ENCODE measurements at regions not wholly inside any gene's neighbourhood (a gene's known extent, or its start where the extent isn't known, plus 50 kb on each side); places are given as distances from the start of the nearest gene placed in this dataset.

DNA sequence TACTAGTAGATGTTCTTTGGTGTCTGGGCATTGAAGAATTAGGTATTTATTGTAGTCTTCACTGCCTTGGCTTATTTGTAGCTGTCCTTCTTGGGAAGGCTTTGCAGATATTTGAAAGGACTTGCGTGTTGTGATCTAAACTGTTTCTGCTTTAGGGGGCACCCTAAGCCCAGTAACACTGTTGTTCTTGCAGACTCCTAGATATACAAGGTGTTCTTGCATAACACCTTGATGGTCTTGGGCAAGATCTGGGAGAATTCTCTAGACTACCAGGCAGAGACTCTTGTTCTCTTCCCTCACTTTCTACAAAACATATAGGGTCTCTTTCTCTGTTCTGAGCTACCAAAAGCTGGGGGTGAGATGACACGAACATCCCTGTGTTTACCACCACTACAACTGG is 179.1 kb downstream of the FAM170A start:
- no peak overlapping the region for H2AFZ ChIP-seq (ENCODE audit: low read depth, low read length)
- no peaks in the 10 kb centered on the region for H3K36me3 ChIP-seq (ENCODE audit: insufficient read depth, low read length)
- peaks cover 9% of the 10 kb centered on the region for H3K4me1 ChIP-seq (ENCODE audit: insufficient read depth, low read length)

DNA sequence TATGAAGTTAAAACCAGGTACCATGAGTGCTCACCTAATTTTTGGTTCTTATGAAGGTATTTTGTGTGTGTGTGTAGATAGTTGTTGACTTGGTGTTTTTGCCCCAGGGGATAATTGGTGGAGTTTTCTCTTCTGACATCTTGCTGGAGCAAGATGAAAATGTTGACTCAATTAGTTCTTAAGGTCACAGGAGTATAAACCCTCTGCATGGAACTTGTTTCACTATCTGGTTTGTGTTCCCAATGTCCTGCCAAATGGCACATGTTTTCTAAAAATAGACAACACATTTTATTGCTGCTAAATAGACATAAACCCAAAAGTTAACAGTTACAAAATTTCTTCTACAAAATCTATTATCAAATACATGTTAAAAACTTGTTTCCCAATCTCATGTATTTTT is 180.9 kb downstream of the FAM170A start:
- no peaks in the 10 kb centered on the region for H3K27me3 ChIP-seq (ENCODE audit: insufficient read depth, low read length)
- H3K4me1 ChIP-seq (ENCODE audit: insufficient read depth, low read length) = peaks cover 11% of the 10 kb centered on the region
- peaks cover 11% of the 10 kb centered on the region for H3K9me3 ChIP-seq (ENCODE audit: low read length)
- H2AFZ ChIP-seq (ENCODE audit: low read depth, low read length) = no peak overlapping the region
- no peaks in the 10 kb centered on the region for H3K36me3 ChIP-seq (ENCODE audit: insufficient read depth, low read length)
- H3K4me3 ChIP-seq (ENCODE audit: low read length) = no peak overlapping the region

More for the DNA sequence above, 179.1 kb downstream of the FAM170A start:
- Histone ChIP-seq H3K4me3 (ENCODE audit: low read length) (no peak overlapping the region), H3K27me3 (ENCODE audit: insufficient read depth, low read length) (no peaks in the 10 kb centered on the region), H3K9me3 (ENCODE audit: low read length) (peaks cover 11% of the 10 kb centered on the region)

DNA sequence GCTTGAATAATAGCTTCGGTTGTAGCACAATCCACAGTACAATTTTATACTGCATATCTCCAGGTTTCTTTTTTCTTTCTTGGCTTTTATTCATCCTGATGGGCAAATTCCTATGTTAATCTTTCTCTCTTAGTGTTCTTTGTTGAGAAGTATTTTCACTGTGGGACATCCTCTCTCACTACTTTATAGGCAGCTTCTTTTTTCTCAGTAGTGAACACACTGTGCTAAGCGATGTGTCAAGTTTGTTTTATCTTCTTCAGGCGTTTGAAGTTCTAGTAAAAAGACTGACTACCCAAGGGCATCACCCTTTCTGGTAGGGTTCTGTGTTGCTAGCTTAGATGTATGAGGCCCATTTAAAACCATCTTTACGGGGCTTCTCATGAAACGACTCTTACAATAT is 182.1 kb downstream of the FAM170A start:
- peaks cover 11% of the 10 kb centered on the region for H3K9me3 ChIP-seq (ENCODE audit: low read length)
- no peak overlapping the region for H2AFZ ChIP-seq (ENCODE audit: low read depth, low read length)
- peaks cover 11% of the 10 kb centered on the region for H3K4me1 ChIP-seq (ENCODE audit: insufficient read depth, low read length)
- H3K36me3 ChIP-seq (ENCODE audit: insufficient read depth, low read length) = no peaks in the 10 kb centered on the region
- H3K4me3 ChIP-seq (ENCODE audit: low read length) = no peak overlapping the region
- no peaks in the 10 kb centered on the region for H3K27me3 ChIP-seq (ENCODE audit: insufficient read depth, low read length)

DNA sequence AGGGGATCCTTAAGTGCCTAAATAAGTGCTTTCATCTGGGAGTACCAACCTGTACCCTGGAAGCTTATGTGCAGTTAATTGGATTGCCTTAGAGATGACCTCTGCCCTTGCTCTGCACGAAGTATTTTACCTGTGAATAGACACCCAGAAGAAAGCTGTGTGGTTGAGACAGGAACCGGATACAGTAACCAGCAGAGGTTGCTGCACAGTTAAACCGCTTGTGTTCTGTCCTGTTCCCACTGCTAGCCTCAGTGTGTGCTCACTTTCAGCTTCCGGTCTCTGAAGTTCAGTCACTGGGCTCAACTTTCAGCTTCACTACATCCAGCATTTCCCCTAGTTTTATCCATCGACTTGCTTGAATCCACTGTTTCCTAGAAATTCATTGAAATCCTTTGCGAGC is 185.3 kb downstream of the FAM170A start:
- H2AFZ ChIP-seq (ENCODE audit: low read depth, low read length) = no peak overlapping the region
- no peaks in the 10 kb centered on the region for H3K36me3 ChIP-seq (ENCODE audit: insufficient read depth, low read length)
- H3K4me3 ChIP-seq (ENCODE audit: low read length) = no peak overlapping the region
- peaks cover under 1% of the 10 kb centered on the region for H3K9me3 ChIP-seq (ENCODE audit: low read length)
- H3K27me3 ChIP-seq (ENCODE audit: insufficient read depth, low read length) = no peaks in the 10 kb centered on the region
- H3K4me1 ChIP-seq (ENCODE audit: insufficient read depth, low read length) = peaks cover 11% of the 10 kb centered on the region

DNA sequence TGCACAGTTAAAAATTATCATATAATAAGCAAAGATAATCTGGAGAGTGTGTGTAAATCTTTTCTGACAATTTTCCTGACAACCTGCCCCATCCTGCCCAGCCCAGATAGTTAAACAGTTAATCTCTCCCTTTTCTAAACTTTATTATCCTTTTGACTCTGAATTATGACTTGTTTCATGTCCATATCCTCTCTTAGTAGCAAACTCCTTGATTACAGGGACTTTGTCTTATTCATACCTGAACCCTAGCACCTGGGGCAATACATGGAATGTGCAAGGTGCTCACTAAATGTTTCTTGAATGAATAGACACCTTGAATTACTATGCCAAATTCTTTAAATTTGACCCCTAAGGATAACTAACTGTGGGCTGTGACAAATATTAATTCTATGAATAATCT is 186.7 kb downstream of the FAM170A start:
- peaks cover 9% of the 10 kb centered on the region for H3K4me1 ChIP-seq (ENCODE audit: insufficient read depth, low read length)
- no peak overlapping the region for H2AFZ ChIP-seq (ENCODE audit: low read depth, low read length)
- H3K4me3 ChIP-seq (ENCODE audit: low read length) = no peak overlapping the region
- H3K27me3 ChIP-seq (ENCODE audit: insufficient read depth, low read length) = no peaks in the 10 kb centered on the region
- H3K36me3 ChIP-seq (ENCODE audit: insufficient read depth, low read length) = no peaks in the 10 kb centered on the region
- no peaks in the 10 kb centered on the region for H3K9me3 ChIP-seq (ENCODE audit: low read length)

DNA sequence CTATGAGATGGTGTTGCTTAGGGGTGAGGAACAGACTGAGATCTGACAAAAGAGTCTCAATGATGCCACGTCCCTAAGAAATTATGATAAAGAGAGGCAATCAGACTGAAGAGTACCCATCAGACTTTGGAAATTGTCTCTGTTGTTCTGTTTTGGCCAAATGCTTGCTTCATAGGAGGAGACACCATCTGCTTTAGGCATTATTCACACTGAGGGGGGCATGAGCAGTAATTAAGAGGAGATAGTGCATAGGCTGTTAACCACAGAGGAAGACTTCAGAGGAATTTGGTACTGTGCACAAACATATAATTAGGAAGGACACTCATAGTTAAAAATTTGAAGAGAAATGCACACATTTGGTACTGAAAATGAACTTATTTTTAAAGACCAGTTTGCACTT is 190.7 kb downstream of the FAM170A start:
- no peak overlapping the region for H3K4me3 ChIP-seq (ENCODE audit: low read length)
- no peaks in the 10 kb centered on the region for H3K9me3 ChIP-seq (ENCODE audit: low read length)
- no peak overlapping the region for H2AFZ ChIP-seq (ENCODE audit: low read depth, low read length)
- H3K36me3 ChIP-seq (ENCODE audit: insufficient read depth, low read length) = no peaks in the 10 kb centered on the region
- no peaks in the 10 kb centered on the region for H3K4me1 ChIP-seq (ENCODE audit: insufficient read depth, low read length)
- no peaks in the 10 kb centered on the region for H3K27me3 ChIP-seq (ENCODE audit: insufficient read depth, low read length)

DNA sequence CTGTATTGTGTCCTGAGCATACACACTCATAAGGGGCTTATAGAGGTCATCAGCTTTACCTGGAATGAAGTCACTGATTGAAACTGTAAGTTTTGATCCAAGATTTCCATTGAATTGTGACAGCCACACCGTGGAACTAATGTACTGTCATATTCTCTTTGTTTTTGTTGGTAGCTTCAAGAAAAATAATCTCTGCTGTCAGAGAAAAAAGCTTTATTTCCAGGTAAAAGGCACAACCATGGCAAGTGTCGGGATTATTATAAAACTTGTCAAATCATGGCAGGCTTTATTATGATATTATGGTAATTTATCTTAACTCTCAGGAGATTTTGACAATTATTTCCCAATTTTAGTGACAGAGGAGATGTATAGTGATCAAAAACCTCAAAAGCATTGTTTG is 191.2 kb downstream of the FAM170A start:
- Histone ChIP-seq H3K4me3 (ENCODE audit: low read length) (no peak overlapping the region), H2AFZ (ENCODE audit: low read depth, low read length) (no peak overlapping the region), H3K4me1 (ENCODE audit: insufficient read depth, low read length) (no peaks in the 10 kb centered on the region), H3K27me3 (ENCODE audit: insufficient read depth, low read length) (no peaks in the 10 kb centered on the region), H3K9me3 (ENCODE audit: low read length) (no peaks in the 10 kb centered on the region), H3K36me3 (ENCODE audit: insufficient read depth, low read length) (no peaks in the 10 kb centered on the region)

DNA sequence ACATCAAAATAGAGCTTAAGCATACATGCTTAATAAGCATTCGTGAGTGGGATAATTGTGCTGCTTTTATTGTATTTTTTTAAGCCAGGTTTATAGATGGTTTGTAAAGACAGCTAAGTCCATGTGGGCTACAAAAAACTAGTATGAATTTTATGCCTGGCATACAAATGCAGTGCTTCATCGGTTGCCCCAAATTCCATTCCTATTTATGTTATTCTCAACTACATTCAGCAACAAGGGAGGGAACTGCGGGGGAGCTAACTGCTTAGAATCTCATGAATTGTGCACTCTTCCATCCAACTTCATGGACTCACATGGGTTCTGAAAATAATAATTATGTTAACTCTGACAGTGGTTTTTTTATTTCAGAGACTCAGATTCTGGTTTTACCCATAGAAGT is 199.2 kb downstream of the FAM170A start:
- no peaks in the 10 kb centered on the region for H3K36me3 ChIP-seq (ENCODE audit: insufficient read depth, low read length)
- H3K4me3 ChIP-seq (ENCODE audit: low read length) = no peak overlapping the region
- peaks cover 14% of the 10 kb centered on the region for H3K4me1 ChIP-seq (ENCODE audit: insufficient read depth, low read length)
- H2AFZ ChIP-seq (ENCODE audit: low read depth, low read length) = no peak overlapping the region
- H3K27me3 ChIP-seq (ENCODE audit: insufficient read depth, low read length) = no peaks in the 10 kb centered on the region
- no peaks in the 10 kb centered on the region for H3K9me3 ChIP-seq (ENCODE audit: low read length)

DNA sequence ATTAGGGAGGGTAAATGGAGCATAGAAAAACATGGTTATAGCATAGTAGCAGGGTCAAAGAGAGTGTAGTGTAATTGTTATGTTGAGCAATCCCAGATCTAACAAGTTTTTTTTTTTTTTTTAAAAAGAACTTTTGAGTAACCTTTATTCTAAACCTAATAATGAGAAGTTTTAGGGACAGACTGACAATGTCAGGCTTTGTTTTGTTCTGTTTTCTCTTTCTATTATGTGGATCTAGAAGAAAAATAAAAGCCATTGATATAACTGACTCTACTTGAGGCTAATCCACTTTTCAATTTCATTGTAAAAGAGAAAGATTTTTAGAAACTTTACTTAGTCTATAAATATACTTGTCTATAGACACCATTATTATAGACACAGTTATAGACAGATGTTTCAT is 200.0 kb downstream of the FAM170A start:
- no peaks in the 10 kb centered on the region for H3K9me3 ChIP-seq (ENCODE audit: low read length)
- no peak overlapping the region for H2AFZ ChIP-seq (ENCODE audit: low read depth, low read length)
- no peak overlapping the region for H3K4me3 ChIP-seq (ENCODE audit: low read length)
- peaks cover 14% of the 10 kb centered on the region for H3K4me1 ChIP-seq (ENCODE audit: insufficient read depth, low read length)
- no peaks in the 10 kb centered on the region for H3K36me3 ChIP-seq (ENCODE audit: insufficient read depth, low read length)
- no peaks in the 10 kb centered on the region for H3K27me3 ChIP-seq (ENCODE audit: insufficient read depth, low read length)

DNA sequence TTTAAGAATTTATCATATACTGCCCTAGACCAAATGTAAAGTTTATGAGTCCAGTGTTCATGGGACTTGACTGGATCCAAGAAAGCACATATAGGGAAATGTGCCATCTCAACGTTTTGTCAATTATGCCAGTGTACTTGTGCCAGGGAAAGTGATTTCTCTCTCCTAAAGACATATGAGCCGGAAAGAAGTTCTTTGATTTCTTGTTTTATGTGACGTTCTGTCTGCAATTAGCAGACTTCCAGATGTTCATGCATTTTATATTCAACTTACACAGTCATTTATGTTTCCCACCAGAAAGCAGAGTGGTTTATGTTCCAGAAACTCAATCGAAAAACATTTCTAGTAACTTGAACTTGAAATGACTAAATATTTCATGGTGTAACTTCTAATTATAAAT is 203.8 kb downstream of the FAM170A start:
- Histone ChIP-seq H3K27me3 (ENCODE audit: insufficient read depth, low read length) (no peaks in the 10 kb centered on the region), H3K4me3 (ENCODE audit: low read length) (no peak overlapping the region), H3K4me1 (ENCODE audit: insufficient read depth, low read length) (peaks cover 13% of the 10 kb centered on the region), H3K9me3 (ENCODE audit: low read length) (no peaks in the 10 kb centered on the region), H3K36me3 (ENCODE audit: insufficient read depth, low read length) (no peaks in the 10 kb centered on the region), H2AFZ (ENCODE audit: low read depth, low read length) (no peak overlapping the region)

DNA sequence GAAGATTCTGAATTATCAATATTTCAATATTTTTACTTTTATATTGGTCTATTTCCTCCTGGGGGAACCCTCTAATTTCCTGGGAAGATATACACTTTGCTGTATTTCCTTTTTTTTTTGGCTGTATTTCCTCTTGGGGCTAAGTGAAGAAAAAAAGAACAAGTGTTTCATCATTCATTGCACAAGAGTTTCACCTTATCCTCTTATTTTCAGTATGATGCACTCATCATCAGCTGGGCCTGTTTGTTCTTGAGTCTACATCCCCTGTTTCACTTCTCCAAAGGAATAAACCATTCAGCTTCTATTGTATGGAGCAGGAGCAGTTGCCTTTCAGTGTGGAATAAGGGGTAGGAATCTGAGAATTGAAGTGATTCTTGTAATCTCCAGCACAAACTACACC is 210.8 kb downstream of the FAM170A start:
- H3K4me3 ChIP-seq (ENCODE audit: low read length) = no peak overlapping the region
- no peaks in the 10 kb centered on the region for H3K9me3 ChIP-seq (ENCODE audit: low read length)
- no peaks in the 10 kb centered on the region for H3K4me1 ChIP-seq (ENCODE audit: insufficient read depth, low read length)
- no peaks in the 10 kb centered on the region for H3K36me3 ChIP-seq (ENCODE audit: insufficient read depth, low read length)
- no peak overlapping the region for H2AFZ ChIP-seq (ENCODE audit: low read depth, low read length)
- no peaks in the 10 kb centered on the region for H3K27me3 ChIP-seq (ENCODE audit: insufficient read depth, low read length)

DNA sequence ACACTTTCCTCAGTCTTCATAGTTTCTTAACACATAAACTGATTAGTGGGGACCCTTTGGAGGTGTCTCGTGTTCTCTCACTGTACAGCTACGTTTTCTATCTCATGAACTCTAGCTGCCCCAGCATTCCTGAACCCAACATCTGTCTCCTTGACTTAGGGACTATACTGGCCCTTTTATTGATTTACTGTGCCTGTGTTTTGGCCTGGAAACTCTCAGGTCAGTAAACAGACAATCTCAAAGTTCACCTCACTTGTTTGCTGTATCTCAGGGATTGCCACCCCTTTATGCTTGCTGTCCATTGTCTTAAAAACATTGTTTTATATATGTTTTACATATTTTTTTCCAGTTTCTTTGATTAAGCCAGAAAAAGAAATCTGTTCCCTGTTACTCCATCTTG is 222.8 kb downstream of the FAM170A start:
- H3K36me3 ChIP-seq (ENCODE audit: insufficient read depth, low read length) = no peaks in the 10 kb centered on the region
- no peaks in the 10 kb centered on the region for H3K4me1 ChIP-seq (ENCODE audit: insufficient read depth, low read length)
- no peaks in the 10 kb centered on the region for H3K9me3 ChIP-seq (ENCODE audit: low read length)
- no peak overlapping the region for H3K4me3 ChIP-seq (ENCODE audit: low read length)
- no peaks in the 10 kb centered on the region for H3K27me3 ChIP-seq (ENCODE audit: insufficient read depth, low read length)
- no peak overlapping the region for H2AFZ ChIP-seq (ENCODE audit: low read depth, low read length)

DNA sequence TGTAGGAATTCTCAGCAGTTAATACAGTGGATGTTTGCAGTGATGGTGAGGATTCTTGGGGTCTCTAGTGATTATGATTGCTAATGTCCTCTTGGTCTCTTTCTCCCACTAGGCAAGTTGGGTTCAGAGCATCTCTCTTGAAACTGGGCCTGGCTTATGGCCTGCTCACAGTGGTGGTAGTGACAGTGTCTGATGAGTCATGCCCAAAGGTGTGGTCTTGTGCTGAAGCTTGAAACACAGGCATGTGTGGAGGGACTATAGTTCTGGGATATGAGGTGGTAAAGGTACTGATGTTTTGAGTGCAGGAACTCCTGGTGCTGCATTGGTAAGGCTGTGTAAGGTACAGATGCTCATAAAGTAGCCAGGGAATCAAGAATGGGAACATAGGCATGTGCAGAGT is 231.1 kb downstream of the FAM170A start:
- H3K4me3 ChIP-seq (ENCODE audit: low read length) = no peak overlapping the region
- no peaks in the 10 kb centered on the region for H3K27me3 ChIP-seq (ENCODE audit: insufficient read depth, low read length)
- no peak overlapping the region for H2AFZ ChIP-seq (ENCODE audit: low read depth, low read length)
- H3K36me3 ChIP-seq (ENCODE audit: insufficient read depth, low read length) = no peaks in the 10 kb centered on the region
- no peaks in the 10 kb centered on the region for H3K4me1 ChIP-seq (ENCODE audit: insufficient read depth, low read length)
- H3K9me3 ChIP-seq (ENCODE audit: low read length) = no peaks in the 10 kb centered on the region

DNA sequence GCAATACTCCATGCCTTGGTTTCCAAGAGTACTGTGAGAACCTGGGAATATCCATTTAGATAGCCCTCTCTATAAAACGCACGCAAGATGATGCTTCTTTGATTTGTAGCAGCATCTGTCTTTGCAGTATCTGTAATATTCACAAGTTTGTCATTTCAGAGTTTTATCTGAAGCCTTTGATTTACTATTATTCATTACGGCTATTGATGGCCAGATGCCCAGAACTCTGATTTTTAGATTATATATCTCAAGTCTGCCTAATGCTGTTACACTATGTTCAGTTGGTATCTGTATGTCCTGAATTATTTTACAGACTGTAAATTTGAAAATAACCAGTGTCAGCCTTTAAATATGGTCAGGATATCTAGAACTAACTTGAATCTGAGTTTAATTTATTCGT is 233.3 kb downstream of the FAM170A start:
- no peaks in the 10 kb centered on the region for H3K27me3 ChIP-seq (ENCODE audit: insufficient read depth, low read length)
- no peaks in the 10 kb centered on the region for H3K36me3 ChIP-seq (ENCODE audit: insufficient read depth, low read length)
- no peaks in the 10 kb centered on the region for H3K9me3 ChIP-seq (ENCODE audit: low read length)
- H3K4me3 ChIP-seq (ENCODE audit: low read length) = no peak overlapping the region
- H2AFZ ChIP-seq (ENCODE audit: low read depth, low read length) = no peak overlapping the region
- H3K4me1 ChIP-seq (ENCODE audit: insufficient read depth, low read length) = no peaks in the 10 kb centered on the region

Measured in neuron (in vitro differentiated cells).